Liver (tissue), 8 donors: ENCODE measurements at regions not wholly inside any gene's neighbourhood (a gene's known extent, or its start where the extent isn't known, plus 50 kb on each side); places are given as distances from the start of the nearest gene placed in this dataset.

Experiments
- DNase-seq: peaks from one replicate; pipeline ENCODE4 v3.0.0-alpha.2; 2017; ENCODE audit warnings: low spot score
- H3K27ac ChIP-seq, 2 donors: one replicate each; pipeline ENCODE4 v1.7.0; 2013; ENCODE audit warnings: inconsistent platforms in 2 of 2, low read length in 2 of 2, control low read depth in 1 of 2, low read depth in 1 of 2, mild to moderate bottlenecking in 1 of 2
- H3K27me3 ChIP-seq, 4 donors: one replicate each; pipeline versions ENCODE4 v1.6.1 to v1.7.0; 2013; ENCODE audit warnings: low read length in 3 of 4, inconsistent platforms in 1 of 4, mild to moderate bottlenecking in 1 of 4, moderate library complexity in 1 of 4; ENCODE audit not compliant: control insufficient read depth in 4 of 4, insufficient read depth in 4 of 4
- H3K36me3 ChIP-seq, 4 donors: one replicate each; pipeline versions ENCODE4 v1.6.1 to v1.7.0; 2013; ENCODE audit warnings: low read length in 3 of 4, mild to moderate bottlenecking in 3 of 4, low read depth in 1 of 4, moderate library complexity in 1 of 4; ENCODE audit not compliant: control insufficient read depth in 4 of 4, insufficient read depth in 3 of 4
- H3K4me1 ChIP-seq, 4 donors: one replicate each; pipeline versions ENCODE4 v1.6.1 to v1.7.0; 2013; ENCODE audit warnings: low read length in 3 of 4, mild to moderate bottlenecking in 3 of 4, moderate library complexity in 1 of 4; ENCODE audit not compliant: control insufficient read depth in 4 of 4, insufficient read depth in 4 of 4
- H3K4me3 ChIP-seq, 3 donors: one replicate each; pipeline versions ENCODE4 v1.6.1 to v1.7.0; 2013; ENCODE audit warnings: low read length in 3 of 3, control low read depth in 1 of 3, low read depth in 1 of 3, mild to moderate bottlenecking in 1 of 3
- H3K9ac ChIP-seq, 2 donors: one replicate each; pipeline ENCODE4 v1.7.0; 2013; ENCODE audit warnings: low read length in 2 of 2, mild to moderate bottlenecking in 2 of 2, moderate library complexity in 2 of 2, control low read depth in 1 of 2, low read depth in 1 of 2
- H3K9me3 ChIP-seq, 4 donors: one replicate each; pipeline versions ENCODE4 v1.6.1 to v1.7.0; 2013; ENCODE audit warnings: low read length in 3 of 4; ENCODE audit not compliant: control insufficient read depth in 4 of 4
- ATF3 ChIP-seq: IDR thresholded peaks from 2 replicates; pipeline ENCODE4 v1.6.1; 2016; ENCODE audit warnings: antibody characterized with exemption
- CTCF ChIP-seq: fragments of 150-350 bp; IDR thresholded peaks from 2 replicates; pipeline ENCODE4 v1.5.1; 2017; ENCODE audit warnings: improper control_type of control experiment, low read depth, low read length; ENCODE audit not compliant: missing input control
- FOXA1 ChIP-seq: IDR thresholded peaks from 2 replicates; pipeline ENCODE4 v1.6.1; 2016; ENCODE audit warnings: antibody characterized with exemption
- FOXA2 ChIP-seq: IDR thresholded peaks from 2 replicates; pipeline ENCODE4 v1.6.1; 2016; ENCODE audit warnings: antibody characterized with exemption
- GABPA ChIP-seq, 2 donors: IDR thresholded peaks in 1 of 2; conservative IDR thresholded peaks in 1 of 2; 2 replicates each; pipeline ENCODE4 v1.6.1; 2016; ENCODE audit warnings: antibody characterized with exemption in 2 of 2, mild to moderate bottlenecking in 1 of 2, moderate library complexity in 1 of 2
- HNF4G ChIP-seq: IDR thresholded peaks from 2 replicates; pipeline ENCODE4 v1.6.1; 2016; ENCODE audit warnings: antibody characterized with exemption
- JUND ChIP-seq, 2 donors: IDR thresholded peaks; 2 replicates each; pipeline ENCODE4 v1.6.1; 2016; ENCODE audit warnings: antibody characterized with exemption in 2 of 2
- MAX ChIP-seq: IDR thresholded peaks from 2 replicates; pipeline ENCODE4 v1.6.1; 2016; ENCODE audit warnings: antibody characterized with exemption
- NR2F2 ChIP-seq: IDR thresholded peaks from 2 replicates; pipeline ENCODE4 v1.6.1; 2016; ENCODE audit warnings: antibody characterized with exemption
- RXRA ChIP-seq, 2 donors: IDR thresholded peaks; 2 replicates each; pipeline ENCODE4 v1.6.1; 2017 to 2018; ENCODE audit warnings: antibody characterized with exemption in 2 of 2, mild to moderate bottlenecking in 1 of 2
- TAF1 ChIP-seq: conservative IDR thresholded peaks from 2 replicates; pipeline ENCODE4 v1.6.1; 2016; ENCODE audit warnings: antibody characterized with exemption, mild to moderate bottlenecking
- YY1 ChIP-seq: IDR thresholded peaks from 2 replicates; pipeline ENCODE4 v1.6.1; 2016; ENCODE audit warnings: antibody characterized with exemption, mild to moderate bottlenecking
- WGBS: extraction: QIAGEN DNeasy Blood & Tissue Kit; methylation state at CpG from one replicate; pipeline ENCODE4 v1.1.7; 2013; 5-methylcytosine and 5-hydroxymethylcytosine counted together
- TF ChIP-seq, protein P1 (sequence below): IDR thresholded peaks from 2 replicates; pipeline ENCODE4 v1.6.1; 2016; ENCODE audit warnings: antibody characterized with exemption, mild to moderate bottlenecking
- TF ChIP-seq, protein P2 (sequence below): IDR thresholded peaks from 2 replicates; pipeline ENCODE4 v1.6.1; 2016; ENCODE audit warnings: antibody characterized with exemption
- donor health status: healthy.
- donor health status: healthy.
- donor health status: healthy.
- donor health status: healthy.
- donor health status: healthy.

DNA sequence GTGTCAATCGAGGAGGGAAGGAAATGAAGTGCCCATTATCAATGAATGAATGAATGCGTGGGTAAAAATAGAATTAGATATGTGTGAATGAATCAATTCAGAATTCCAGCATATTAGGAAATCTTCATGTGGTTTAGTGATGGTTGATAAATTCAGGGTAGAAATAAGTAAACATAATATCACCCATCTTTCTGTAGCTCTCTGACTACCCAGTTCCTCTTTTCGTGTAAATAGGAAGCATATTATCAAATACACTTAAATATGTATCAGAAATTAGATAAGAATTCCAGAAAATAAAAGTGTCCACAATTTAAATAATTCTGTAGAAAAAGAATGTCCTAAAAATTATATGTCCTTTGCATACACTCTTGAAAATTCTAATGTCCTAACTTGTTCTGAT, 552.9 kb upstream of the LRATD1 start (continued):
- TF ChIP-seq MAX (no peak), YY1 (no peak), NR2F2 (no peak)

DNA sequence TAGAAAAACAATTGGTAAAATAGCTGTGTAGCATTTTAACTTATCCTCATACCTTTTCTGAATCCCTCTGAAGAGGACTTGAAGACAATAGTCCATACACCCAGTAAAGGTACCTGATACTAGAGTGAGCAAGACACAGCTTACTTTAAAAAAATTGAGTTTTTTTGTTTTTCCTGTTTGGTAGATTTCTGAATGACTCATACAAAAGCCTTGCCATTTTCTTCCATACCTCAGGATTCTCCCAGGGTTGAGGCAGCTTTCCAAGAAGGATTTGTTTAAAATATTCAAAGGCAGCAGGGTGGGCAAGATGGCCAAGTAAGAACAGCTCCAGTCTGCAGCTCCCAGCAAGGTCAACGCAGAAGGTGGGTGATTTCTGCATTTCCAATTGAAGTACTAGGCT, 551.0 kb upstream of the LRATD1 start:
- 79% methylated on average over 1 of the region's 1 CpG for WGBS
- no peak overlapping the region for H3K9ac ChIP-seq
- no peaks in the 10 kb centered on the region for H3K36me3 ChIP-seq
- H3K27ac ChIP-seq = no peak overlapping the region
- H3K4me3 ChIP-seq = no peak overlapping the region
- TF ChIP-seq TAF1 = no peak
- H3K9me3 ChIP-seq = no peaks in the 10 kb centered on the region
- H3K27me3 ChIP-seq = no peaks in the 10 kb centered on the region
- no peaks in the 10 kb centered on the region for H3K4me1 ChIP-seq
- no peak for DNase-seq

- Histone ChIP-seq H3K9me3 (no peaks in the 10 kb centered on the region), H3K27me3 (no peaks in the 10 kb centered on the region), H3K4me1 (no peaks in the 10 kb centered on the region), H3K36me3 (no peaks in the 10 kb centered on the region), H3K27ac (no peak overlapping the region), H3K9ac (no peak overlapping the region), H3K4me3 (no peak overlapping the region)
- WGBS = 79% methylated on average over 5 of the region's 5 CpGs
- no peak for DNase-seq
- TF ChIP-seq, protein P1, sequence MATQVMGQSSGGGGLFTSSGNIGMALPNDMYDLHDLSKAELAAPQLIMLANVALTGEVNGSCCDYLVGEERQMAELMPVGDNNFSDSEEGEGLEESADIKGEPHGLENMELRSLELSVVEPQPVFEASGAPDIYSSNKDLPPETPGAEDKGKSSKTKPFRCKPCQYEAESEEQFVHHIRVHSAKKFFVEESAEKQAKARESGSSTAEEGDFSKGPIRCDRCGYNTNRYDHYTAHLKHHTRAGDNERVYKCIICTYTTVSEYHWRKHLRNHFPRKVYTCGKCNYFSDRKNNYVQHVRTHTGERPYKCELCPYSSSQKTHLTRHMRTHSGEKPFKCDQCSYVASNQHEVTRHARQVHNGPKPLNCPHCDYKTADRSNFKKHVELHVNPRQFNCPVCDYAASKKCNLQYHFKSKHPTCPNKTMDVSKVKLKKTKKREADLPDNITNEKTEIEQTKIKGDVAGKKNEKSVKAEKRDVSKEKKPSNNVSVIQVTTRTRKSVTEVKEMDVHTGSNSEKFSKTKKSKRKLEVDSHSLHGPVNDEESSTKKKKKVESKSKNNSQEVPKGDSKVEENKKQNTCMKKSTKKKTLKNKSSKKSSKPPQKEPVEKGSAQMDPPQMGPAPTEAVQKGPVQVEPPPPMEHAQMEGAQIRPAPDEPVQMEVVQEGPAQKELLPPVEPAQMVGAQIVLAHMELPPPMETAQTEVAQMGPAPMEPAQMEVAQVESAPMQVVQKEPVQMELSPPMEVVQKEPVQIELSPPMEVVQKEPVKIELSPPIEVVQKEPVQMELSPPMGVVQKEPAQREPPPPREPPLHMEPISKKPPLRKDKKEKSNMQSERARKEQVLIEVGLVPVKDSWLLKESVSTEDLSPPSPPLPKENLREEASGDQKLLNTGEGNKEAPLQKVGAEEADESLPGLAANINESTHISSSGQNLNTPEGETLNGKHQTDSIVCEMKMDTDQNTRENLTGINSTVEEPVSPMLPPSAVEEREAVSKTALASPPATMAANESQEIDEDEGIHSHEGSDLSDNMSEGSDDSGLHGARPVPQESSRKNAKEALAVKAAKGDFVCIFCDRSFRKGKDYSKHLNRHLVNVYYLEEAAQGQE = no peak
- no peak for TF ChIP-seq HNF4G
- TF ChIP-seq, protein P2, sequence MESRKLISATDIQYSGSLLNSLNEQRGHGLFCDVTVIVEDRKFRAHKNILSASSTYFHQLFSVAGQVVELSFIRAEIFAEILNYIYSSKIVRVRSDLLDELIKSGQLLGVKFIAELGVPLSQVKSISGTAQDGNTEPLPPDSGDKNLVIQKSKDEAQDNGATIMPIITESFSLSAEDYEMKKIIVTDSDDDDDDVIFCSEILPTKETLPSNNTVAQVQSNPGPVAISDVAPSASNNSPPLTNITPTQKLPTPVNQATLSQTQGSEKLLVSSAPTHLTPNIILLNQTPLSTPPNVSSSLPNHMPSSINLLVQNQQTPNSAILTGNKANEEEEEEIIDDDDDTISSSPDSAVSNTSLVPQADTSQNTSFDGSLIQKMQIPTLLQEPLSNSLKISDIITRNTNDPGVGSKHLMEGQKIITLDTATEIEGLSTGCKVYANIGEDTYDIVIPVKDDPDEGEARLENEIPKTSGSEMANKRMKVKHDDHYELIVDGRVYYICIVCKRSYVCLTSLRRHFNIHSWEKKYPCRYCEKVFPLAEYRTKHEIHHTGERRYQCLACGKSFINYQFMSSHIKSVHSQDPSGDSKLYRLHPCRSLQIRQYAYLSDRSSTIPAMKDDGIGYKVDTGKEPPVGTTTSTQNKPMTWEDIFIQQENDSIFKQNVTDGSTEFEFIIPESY = no peak
- TF ChIP-seq FOXA2 = no peak
- no peak for TF ChIP-seq ATF3
- TF ChIP-seq JUND (IDR thresholded peaks at IDR 0.05) = no peak
- TF ChIP-seq GABPA (IDR thresholded peaks at IDR 0.05 in 1 of 2, conservative IDR thresholded peaks at IDR 0.05 in 1 of 2) = no peak
Measured at GRCh38 chr2:14082640-14083039, 549.9 kb upstream of the LRATD1 start.

DNA sequence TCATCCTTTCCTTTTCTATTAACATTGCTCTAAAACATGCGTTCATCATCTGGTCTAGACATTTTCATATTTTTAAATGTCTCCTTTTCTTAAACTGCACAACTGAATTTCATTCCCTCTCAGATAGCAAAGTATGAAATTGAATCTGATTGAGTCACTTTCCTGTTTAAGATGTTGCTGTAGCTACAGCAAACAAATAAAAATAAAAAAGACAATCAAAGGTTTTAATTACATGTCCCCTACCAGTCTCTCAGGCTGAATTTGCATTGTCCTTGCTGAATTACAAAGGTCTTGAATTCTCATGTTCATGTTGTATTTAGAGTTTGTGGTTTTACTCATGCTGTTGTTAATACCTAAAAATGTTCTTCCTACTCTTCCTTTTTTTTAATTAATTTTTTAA, 537.9 kb upstream of the LRATD1 start:
- WGBS = 85% methylated on average over 1 of the region's 1 CpG
- no peak for TF ChIP-seq JUND (IDR thresholded peaks at IDR 0.05)
- no peak for TF ChIP-seq HNF4G
- TF ChIP-seq MAX = no peak
- TF ChIP-seq, protein P1 = no peak
- no peak for TF ChIP-seq FOXA1
- TF ChIP-seq ATF3 = no peak
- TF ChIP-seq NR2F2 = no peak
- TF ChIP-seq CTCF = no peak
- TF ChIP-seq YY1 = no peak
- no peak for TF ChIP-seq RXRA (IDR thresholded peaks at IDR 0.05)

More for the DNA sequence above, 537.9 kb upstream of the LRATD1 start:
- Histone ChIP-seq H3K9ac (no peak overlapping the region), H3K27ac (no peak overlapping the region), H3K27me3 (no peaks in the 10 kb centered on the region), H3K9me3 (no peaks in the 10 kb centered on the region), H3K4me1 (no peaks in the 10 kb centered on the region), H3K4me3 (no peak overlapping the region), H3K36me3 (no peaks in the 10 kb centered on the region)
- no peak for DNase-seq
